Vagina (tissue), 2 donors: ENCODE measurements at regions not wholly inside any gene's neighbourhood (a gene's known extent, or its start where the extent isn't known, plus 50 kb on each side); places are given as distances from the start of the nearest gene placed in this dataset.
"Not testable (repeated sequence)": the region's sequence is repeated elsewhere in the genome, so short reads cannot be mapped to it uniquely, and the experiment has no call there.

Experiments used
- DNase-seq, 2 donors: peaks; one replicate each; pipeline ENCODE4 v3.0.0-alpha.2; 2017; ENCODE audit errors: extremely low spot score in 2 of 2
- H3K27ac ChIP-seq: fragments of 200-600 bp; sonication (generic); one replicate; pipeline ENCODE4 v1.5.1; 2019
- H3K27me3 ChIP-seq: fragments of 200-600 bp; sonication (generic); one replicate; pipeline ENCODE4 v1.5.1; 2019
- H3K36me3 ChIP-seq, 2 donors: fragments of 200-600 bp; sonication (generic); one replicate each; pipeline ENCODE4 v1.5.1; 2017 to 2019
- H3K4me1 ChIP-seq: fragments of 200-600 bp; sonication (generic); one replicate; pipeline ENCODE4 v1.5.1; 2019
- H3K4me3 ChIP-seq, 2 donors: fragments of 200-600 bp; sonication (generic); 1 replicate in 1 of 2; 2 replicates in 1 of 2; pipeline ENCODE4 v1.5.1; 2016 to 2019
- H3K9me3 ChIP-seq: fragments of 200-600 bp; sonication (generic); one replicate; pipeline ENCODE4 v1.5.1; 2019
- POLR2A ChIP-seq, 2 donors: fragments of 450-650 bp; IDR thresholded peaks; one replicate each; pipeline ENCODE4 v1.6.1; 2017; ENCODE audit warnings: antibody characterized with exemption in 2 of 2, mild to moderate bottlenecking in 2 of 2, moderate library complexity in 2 of 2
- POLR2AphosphoS5 ChIP-seq, 2 donors: sonication (generic); formaldehyde crosslinking; IDR thresholded peaks; one replicate each; pipeline ENCODE4 v1.9.0; 2017; ENCODE audit warnings: antibody characterized with exemption in 2 of 2, mild to moderate bottlenecking in 2 of 2, low read depth in 1 of 2; ENCODE audit not compliant: insufficient read depth in 1 of 2
- intact Hi-C: fragments of 100-400 bp; cut with DNase I; formaldehyde crosslinking; loops from one replicate; pipeline ENCODE4 v1.15.1; 2023
- TF ChIP-seq, protein P1 (sequence below), 3 experiments: fragments of 450-650 bp in 2 of 3; fragments of 200-600 bp in 1 of 3; sonication (generic) in 1 of 3; IDR thresholded peaks; one replicate each; pipeline ENCODE4 v1.5.1; 2017 to 2019; ENCODE audit warnings: antibody characterized with exemption in 3 of 3, mild to moderate bottlenecking in 2 of 3, moderate library complexity in 2 of 3

DNA sequence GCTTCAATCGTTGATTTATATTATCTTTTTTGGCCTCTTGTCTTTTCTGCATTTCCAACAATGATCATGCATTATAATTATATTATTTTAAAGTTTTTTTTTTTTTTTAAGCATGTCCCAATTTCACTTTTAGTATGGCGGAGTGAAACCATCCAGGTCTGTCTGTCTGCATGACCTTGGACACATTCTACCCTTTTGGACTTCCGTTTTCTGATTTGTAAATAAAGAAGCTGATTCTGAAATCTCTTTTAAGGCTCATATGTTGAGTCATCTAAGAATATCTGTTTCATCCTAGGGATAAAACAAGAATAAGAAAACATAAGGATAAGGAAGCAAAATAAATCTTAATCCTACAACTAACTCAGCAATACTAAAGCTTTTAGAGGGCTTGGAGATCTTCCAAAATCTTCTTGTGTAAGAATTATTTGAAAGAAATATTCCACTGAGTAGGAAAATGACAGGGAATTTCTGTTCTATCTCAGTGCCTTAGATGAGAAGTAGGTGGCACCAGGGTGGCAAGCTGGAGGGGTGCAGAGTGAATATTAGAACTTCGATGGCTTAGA lies 195.7 kb upstream of the TOX3 start:
- TF ChIP-seq, protein P1, sequence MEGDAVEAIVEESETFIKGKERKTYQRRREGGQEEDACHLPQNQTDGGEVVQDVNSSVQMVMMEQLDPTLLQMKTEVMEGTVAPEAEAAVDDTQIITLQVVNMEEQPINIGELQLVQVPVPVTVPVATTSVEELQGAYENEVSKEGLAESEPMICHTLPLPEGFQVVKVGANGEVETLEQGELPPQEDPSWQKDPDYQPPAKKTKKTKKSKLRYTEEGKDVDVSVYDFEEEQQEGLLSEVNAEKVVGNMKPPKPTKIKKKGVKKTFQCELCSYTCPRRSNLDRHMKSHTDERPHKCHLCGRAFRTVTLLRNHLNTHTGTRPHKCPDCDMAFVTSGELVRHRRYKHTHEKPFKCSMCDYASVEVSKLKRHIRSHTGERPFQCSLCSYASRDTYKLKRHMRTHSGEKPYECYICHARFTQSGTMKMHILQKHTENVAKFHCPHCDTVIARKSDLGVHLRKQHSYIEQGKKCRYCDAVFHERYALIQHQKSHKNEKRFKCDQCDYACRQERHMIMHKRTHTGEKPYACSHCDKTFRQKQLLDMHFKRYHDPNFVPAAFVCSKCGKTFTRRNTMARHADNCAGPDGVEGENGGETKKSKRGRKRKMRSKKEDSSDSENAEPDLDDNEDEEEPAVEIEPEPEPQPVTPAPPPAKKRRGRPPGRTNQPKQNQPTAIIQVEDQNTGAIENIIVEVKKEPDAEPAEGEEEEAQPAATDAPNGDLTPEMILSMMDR (IDR thresholded peaks at IDR 0.05) = no peak
- TF ChIP-seq POLR2A (IDR thresholded peaks at IDR 0.05) = no peak
- TF ChIP-seq POLR2AphosphoS5 (IDR thresholded peaks at IDR 0.05; ENCODE audit: insufficient read depth in 1 of 2, low read depth in 1 of 2) = no peak
- no peak for DNase-seq
- Histone ChIP-seq H3K4me3 (no peak overlapping the region), H3K27ac (no peak overlapping the region), H3K36me3 (no peaks in the 10 kb centered on the region), H3K27me3 (no peaks in the 10 kb centered on the region), H3K9me3 (no peaks in the 10 kb centered on the region), H3K4me1 (no peaks in the 10 kb centered on the region)
- intact Hi-C loops = no loop called here

DNA sequence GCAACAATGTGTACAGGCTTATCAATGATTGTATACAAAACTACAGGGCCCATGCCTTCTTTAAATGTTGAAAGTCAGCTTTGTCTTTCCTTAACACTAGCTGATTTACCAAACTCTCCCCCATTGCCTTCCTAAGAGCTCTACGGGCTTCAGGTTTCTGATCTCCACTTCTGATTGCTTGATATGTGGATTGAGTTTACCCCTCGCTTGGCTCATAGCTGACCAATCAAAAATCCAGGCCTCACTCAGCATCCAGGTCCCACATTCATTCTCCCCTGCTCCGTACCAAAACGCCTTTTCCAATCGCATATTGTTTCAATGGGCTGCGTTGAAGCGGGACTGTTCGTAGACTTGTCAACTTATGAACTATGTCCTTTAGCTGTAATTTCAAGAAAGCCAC lies 195.1 kb upstream of the TOX3 start:
- intact Hi-C loops = no loop called here
- TF ChIP-seq POLR2AphosphoS5 (IDR thresholded peaks at IDR 0.05; ENCODE audit: insufficient read depth in 1 of 2, low read depth in 1 of 2) (no peak), POLR2A (IDR thresholded peaks at IDR 0.05) (no peak)
- TF ChIP-seq, protein P1 (IDR thresholded peaks at IDR 0.05) = no peak
- DNase-seq = no peak

DNA sequence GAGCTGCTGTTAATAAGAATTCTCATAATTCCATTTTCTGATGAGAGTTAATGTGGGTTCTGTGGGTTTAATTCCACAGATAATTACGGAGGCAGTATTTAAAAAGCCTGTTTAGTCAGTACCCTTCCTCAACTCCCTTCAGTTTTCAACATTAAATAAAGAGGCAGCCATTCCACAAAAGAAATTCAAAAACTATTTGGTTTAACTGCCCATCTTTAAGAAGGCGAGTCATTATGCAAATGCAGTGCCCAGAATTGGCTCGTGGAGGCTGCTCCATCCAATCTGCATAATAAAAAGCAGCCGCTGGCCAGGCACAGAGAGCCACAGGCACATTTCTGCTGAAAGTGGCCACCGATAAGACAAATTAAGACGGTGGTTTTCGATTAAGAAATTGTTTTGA lies 194.4 kb upstream of the TOX3 start:
- TF ChIP-seq POLR2AphosphoS5 (IDR thresholded peaks at IDR 0.05; ENCODE audit: insufficient read depth in 1 of 2, low read depth in 1 of 2) = no peak
- TF ChIP-seq, protein P1 (IDR thresholded peaks at IDR 0.05) = no peak
- no peak for TF ChIP-seq POLR2A (IDR thresholded peaks at IDR 0.05)
- H3K27me3 ChIP-seq = no peaks in the 10 kb centered on the region
- H3K36me3 ChIP-seq = no peaks in the 10 kb centered on the region
- no peaks in the 10 kb centered on the region for H3K4me1 ChIP-seq
- H3K4me3 ChIP-seq = no peak overlapping the region
- no peak overlapping the region for H3K27ac ChIP-seq
- intact Hi-C loops = no loop called here
- DNase-seq = no peak
- no peaks in the 10 kb centered on the region for H3K9me3 ChIP-seq

More for the DNA sequence above, 195.1 kb upstream of the TOX3 start:
- Histone ChIP-seq H3K27me3 (no peaks in the 10 kb centered on the region), H3K27ac (no peak overlapping the region), H3K36me3 (no peaks in the 10 kb centered on the region), H3K4me1 (no peaks in the 10 kb centered on the region), H3K9me3 (no peaks in the 10 kb centered on the region), H3K4me3 (no peak overlapping the region)

DNA sequence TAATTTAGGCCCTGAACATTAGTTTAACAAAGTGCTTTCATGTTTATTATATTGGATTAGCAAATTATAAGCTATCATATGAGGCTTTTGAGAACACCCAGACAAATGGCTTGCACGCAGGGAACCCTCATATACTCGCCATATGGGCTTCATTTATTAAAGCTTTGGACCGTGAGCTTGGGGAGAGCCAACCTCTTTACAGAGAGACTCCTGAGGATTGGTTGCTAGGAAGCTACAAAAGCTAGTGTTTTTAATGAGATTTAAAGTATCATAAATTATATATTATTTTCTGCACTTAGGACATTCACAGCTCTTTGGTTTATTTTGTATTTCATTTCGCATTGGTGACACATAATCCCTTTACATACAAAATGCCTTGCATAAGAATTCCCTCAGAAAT lies 193.8 kb upstream of the TOX3 start:
- no peak overlapping the region for H3K4me3 ChIP-seq
- TF ChIP-seq POLR2AphosphoS5 (IDR thresholded peaks at IDR 0.05; ENCODE audit: insufficient read depth in 1 of 2, low read depth in 1 of 2) (no peak), POLR2A (IDR thresholded peaks at IDR 0.05) (no peak)
- TF ChIP-seq, protein P1 (IDR thresholded peaks at IDR 0.05) = no peak
- H3K27ac ChIP-seq = no peak overlapping the region
- no peaks in the 10 kb centered on the region for H3K36me3 ChIP-seq
- no peaks in the 10 kb centered on the region for H3K4me1 ChIP-seq
- no peak for DNase-seq
- no peaks in the 10 kb centered on the region for H3K9me3 ChIP-seq
- H3K27me3 ChIP-seq = no peaks in the 10 kb centered on the region
- intact Hi-C loops = no loop called here

DNA sequence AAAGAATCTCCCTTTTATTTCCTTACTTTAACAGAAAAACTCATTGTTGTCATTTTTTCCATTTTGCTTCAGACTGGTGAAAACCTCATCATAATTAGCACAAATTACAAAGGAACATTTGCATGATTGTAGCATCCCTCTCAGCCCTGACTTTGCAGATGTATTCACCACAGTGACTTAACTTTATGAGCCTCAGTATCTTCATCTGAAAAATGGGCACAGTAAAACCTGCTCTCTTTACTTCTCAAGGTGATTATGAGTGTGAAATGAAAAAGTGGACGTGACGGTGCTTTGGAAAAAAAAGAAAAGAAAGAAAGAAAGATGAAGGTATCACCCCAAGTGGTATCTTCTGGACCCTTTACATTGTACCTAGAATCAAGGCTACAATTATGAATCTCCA lies 193.4 kb upstream of the TOX3 start:
- TF ChIP-seq POLR2AphosphoS5 (IDR thresholded peaks at IDR 0.05; ENCODE audit: insufficient read depth in 1 of 2, low read depth in 1 of 2) (no peak), POLR2A (IDR thresholded peaks at IDR 0.05) (no peak)
- TF ChIP-seq, protein P1 (IDR thresholded peaks at IDR 0.05) = no peak
- Histone ChIP-seq H3K36me3 (no peaks in the 10 kb centered on the region), H3K9me3 (no peaks in the 10 kb centered on the region), H3K27ac (no peak overlapping the region), H3K4me1 (no peaks in the 10 kb centered on the region), H3K4me3 (no peak overlapping the region), H3K27me3 (no peaks in the 10 kb centered on the region)
- DNase-seq = no peak
- intact Hi-C loops = no loop called here

DNA sequence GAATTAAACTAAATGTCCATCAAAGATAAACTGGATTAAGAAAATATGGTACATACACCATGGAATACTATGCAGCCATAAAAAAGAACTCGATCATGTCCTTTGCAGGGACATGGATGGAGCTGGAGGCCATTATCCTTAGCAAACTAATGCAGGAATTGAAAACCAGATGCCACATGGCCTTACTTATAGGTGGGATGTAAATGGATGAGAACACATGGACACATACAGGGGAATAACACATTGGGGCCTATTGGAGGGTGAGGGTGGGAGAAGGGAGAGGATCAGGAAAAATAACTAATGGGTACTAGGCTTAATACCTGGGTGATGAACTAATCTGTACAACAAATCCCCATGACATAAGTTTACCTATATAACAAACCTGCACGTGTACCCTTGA lies 192.0 kb upstream of the TOX3 start:
- H3K9me3 ChIP-seq, H3K4me3 ChIP-seq, DNase-seq, H3K27ac ChIP-seq, intact Hi-C loops, H3K36me3 ChIP-seq, H3K27me3 ChIP-seq, H3K4me1 ChIP-seq: not testable (repeated sequence)
